GM18505 (cell line): ENCODE measurements at regions not wholly inside any gene's neighbourhood (a gene's known extent, or its start where the extent isn't known, plus 50 kb on each side); places are given as distances from the start of the nearest gene placed in this dataset.

Experiments used
- ATAC-seq: cut with Tn5 transposase; IDR thresholded peaks from one replicate; pipeline ENCODE4 v1.9.1; 2021; ENCODE audit not compliant: unreplicated experiment
- POLR2A ChIP-seq: IDR thresholded peaks from 4 replicates; pipeline ENCODE4 v1.6.1; 2011; ENCODE audit warnings: borderline replicate concordance; ENCODE audit not compliant: insufficient read depth, insufficient read length; ENCODE audit errors: extremely low read depth

DNA sequence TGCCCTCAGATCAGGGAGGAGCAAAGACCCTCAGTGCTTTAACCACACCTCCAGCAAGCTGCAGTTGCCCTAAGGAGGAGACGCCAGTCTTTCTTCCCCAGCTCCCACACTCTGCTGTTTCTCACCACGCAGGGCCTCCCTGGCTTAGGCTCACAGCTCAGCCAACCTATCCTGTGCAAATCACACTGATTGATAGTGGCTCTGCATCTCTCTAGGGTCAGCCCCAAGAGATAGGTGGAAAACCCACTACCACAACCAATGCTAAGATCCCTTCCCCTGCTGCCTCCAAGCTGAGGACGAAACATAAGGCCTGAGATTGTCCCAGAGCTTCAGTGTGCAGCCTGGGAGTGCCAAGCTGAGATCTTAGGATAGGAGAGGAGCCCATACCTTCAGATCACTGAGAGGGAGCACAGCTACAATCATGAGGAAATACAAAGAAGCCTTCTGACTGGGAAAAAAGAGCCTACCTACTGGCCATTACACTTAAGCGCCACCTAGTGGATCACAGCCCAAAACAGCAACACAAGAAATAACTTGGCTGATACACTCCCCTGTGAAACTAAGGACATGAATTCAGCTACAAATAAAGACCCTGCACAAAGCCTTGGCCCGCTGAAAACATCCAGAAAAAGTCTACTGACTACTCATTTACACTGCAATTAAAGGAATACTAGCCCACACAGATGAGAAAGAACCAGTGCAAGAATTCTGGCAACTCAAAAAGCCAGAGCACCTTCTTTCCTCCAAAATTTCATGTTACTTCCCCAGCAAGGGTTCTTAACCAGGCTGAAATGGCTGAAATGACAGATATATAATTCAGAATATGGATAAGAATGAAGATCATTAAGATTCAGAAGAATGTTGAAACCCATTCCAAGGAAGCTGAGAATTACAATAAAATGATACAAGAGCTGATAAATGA, 271.5 kb upstream of the DCBLD2 start:
- no peak for TF ChIP-seq POLR2A
- peak; percentile 74 for ATAC-seq

DNA sequence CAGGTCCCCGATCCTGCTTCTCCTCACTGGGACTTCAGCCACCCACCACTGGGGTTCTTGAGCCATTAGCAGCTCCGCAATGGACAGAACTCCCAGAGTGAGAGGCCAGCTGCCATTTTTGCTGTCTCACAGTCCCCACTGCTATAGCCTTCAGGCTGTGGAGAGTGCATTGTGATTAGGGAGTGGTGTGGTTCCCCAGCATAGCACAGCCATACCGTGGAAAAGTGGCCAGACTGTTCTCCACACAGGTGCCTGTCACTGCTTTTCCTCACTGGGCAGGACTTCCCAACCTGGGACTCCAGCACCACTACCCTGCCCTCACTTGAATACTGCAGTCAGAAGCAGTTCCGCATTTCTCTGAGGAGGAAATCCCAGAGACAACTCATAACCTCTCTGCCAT, 270.3 kb upstream of the DCBLD2 start:
- ATAC-seq: no peak
- no peak for TF ChIP-seq POLR2A

DNA sequence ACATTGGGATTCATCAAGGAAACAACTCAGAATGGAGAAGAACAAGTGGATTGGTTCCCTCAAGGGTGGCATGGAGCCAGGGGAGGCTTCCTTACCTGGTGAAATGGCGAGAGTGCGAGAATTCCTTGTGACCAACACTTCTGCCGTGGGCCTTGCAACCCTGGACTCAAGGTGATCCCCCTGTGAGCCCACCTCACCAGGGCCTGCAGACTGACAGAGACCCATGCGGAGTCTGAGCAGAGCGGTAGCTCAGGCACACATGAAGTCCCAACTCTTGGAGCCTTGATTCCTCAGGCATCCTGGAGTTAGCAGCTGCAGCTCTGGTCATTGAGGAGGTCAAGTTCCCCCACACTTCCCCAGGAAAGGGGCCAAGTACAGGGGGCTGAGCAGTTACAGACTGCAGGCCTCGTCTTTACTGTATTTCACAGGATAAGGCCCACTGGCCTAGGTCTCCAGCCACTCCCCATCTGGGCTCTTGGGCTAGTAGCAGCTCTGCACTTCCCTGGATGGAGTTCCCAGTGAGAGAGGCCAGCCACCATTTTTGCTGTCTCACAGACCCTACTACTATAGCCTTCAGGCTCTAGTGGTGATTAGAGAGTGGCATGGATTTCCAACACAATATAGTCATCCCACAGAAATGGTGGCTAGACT, 269.5 kb upstream of the DCBLD2 start:
- TF ChIP-seq POLR2A: no peak
- ATAC-seq: no peak

DNA sequence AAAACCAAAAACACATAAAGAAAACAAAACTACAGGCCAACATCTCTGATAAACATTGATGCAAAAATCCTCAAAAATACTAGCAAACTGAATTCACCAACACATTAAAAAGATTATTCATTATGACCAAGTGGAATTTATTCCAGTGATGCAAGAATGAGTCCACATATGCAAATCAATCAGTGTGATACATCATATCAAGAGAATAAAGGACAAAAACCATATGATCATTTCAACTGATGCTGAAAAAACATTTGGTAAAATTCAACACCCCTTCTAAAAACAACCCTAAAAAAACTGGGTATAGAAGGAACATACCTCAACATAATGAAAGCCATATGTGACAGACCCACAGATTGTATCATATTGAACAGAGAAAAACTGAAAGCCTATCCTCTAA, 265.6 kb upstream of the DCBLD2 start:
- TF ChIP-seq POLR2A: no peak
- ATAC-seq: no peak

DNA sequence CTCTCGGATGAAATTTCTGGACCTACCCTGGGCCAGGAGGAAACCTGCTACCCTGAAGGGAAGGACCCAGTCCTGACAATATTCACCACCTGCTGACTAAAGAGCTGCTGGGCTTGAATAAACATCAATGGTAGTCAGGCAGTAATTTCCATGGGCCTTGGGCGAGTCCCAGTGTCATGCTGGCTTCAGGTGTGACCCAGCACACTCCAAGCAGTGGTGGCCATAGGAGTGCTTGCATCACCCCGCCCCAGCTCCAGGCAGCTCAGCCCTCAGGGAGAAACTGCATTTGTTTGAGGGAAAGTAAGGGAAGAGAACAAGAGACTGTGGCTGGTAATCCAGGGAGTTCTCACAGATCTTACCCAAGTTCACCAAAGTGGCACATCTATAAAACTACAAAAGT, 261.8 kb upstream of the DCBLD2 start:
- ATAC-seq: no peak
- TF ChIP-seq POLR2A: no peak

DNA sequence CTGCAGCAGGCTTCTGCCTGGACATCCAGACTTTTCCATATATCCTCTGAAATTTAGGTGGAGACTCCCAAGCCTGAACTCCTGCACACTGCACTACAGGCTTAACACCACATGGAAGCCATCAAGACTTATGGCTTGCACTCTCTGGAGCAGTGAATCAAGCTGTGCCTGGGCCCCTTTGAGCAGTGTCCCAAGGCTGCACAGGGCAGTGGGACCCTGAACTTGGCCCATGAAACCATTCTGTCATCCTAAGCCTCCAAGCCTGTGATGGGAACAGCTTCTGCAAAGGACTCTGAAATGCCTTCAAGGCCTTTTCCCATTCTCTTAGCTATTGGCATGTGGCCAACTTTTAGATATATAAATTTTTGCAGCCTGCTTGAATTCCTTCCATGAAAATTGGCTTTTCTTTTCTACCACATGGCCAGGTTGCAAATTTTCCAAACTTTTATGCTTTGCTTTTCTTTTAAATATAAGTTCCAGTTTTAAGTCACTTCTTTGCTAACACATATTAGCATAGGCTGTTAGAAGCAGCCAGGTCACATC, 257.8 kb upstream of the DCBLD2 start:
- no peak for ATAC-seq
- no peak for TF ChIP-seq POLR2A

DNA sequence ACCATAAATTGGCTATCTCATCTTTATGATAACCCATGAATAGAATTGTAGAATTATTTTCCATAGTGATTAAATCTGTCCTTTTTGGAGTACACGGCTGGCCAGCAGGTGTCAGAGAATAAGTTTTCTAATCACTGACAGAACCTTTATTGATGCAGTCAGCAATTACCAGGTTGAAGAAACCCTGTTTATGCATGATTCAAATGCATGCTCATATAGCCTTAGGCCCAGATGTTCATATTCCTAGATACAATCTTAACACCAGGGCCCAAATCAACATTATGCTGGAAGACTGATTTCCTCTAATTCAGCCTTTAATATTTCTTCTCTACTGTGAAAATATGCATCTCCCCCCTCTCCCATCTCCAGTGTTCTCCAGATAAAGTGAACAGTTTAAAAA, 243.5 kb upstream of the DCBLD2 start:
- no peak for TF ChIP-seq POLR2A
- ATAC-seq: no peak

DNA sequence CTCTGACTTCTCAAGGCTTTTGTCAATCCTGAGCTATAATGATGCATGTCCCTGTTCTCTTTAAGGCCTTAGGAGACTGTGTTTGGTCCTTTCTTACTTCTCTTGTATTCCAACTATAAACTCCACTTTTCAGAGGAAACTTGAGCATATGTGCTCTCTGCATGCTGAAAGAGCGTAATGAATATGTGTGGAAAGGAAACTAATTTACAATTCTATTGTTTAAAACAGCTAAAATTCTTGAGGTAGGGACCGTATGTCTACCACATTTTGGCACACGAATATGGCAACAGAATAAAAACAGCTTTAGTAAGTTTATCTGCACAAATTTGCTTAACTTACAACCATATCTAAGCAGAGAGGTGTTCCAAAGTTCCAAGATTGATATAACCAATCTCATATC, 242.0 kb upstream of the DCBLD2 start:
- no peak for TF ChIP-seq POLR2A
- no peak for ATAC-seq

DNA sequence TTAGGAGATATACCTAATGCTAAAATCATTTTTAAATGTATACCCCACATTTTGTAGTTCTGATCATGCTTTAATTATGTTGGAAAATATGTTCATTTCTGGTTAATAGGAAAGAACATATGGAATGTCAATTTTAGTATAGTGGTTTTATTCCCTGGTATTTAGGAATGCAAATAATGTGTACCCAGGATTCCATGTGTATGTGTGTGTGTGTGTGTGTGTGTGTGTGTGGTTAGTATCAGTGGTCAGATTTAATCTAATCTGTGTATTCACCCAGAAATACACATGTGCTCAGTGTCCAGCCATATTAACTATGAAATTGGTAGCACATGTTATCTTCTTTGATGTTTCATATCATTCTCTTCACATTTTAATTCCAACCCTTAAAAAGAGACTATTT, 233.5 kb upstream of the DCBLD2 start:
- TF ChIP-seq POLR2A: no peak
- ATAC-seq: no peak

DNA sequence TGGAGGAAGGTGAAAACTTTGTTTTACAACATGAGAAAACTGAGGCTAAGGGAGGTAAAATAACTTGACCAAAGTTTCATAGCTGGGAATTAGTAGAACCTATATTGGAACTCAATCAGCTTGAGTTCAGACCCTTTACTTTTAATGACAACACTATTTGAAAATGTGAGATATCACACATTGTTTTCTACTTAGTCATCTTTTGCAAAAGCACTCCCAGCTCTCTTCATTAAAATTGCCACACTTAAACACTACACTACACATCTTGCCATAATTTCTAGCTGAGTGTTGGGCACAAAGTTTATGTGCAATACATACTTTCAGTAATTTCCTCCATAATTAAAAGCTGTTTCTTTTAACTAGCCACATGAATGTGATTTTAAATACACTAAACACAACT, 230.4 kb upstream of the DCBLD2 start:
- no peak for ATAC-seq
- no peak for TF ChIP-seq POLR2A

DNA sequence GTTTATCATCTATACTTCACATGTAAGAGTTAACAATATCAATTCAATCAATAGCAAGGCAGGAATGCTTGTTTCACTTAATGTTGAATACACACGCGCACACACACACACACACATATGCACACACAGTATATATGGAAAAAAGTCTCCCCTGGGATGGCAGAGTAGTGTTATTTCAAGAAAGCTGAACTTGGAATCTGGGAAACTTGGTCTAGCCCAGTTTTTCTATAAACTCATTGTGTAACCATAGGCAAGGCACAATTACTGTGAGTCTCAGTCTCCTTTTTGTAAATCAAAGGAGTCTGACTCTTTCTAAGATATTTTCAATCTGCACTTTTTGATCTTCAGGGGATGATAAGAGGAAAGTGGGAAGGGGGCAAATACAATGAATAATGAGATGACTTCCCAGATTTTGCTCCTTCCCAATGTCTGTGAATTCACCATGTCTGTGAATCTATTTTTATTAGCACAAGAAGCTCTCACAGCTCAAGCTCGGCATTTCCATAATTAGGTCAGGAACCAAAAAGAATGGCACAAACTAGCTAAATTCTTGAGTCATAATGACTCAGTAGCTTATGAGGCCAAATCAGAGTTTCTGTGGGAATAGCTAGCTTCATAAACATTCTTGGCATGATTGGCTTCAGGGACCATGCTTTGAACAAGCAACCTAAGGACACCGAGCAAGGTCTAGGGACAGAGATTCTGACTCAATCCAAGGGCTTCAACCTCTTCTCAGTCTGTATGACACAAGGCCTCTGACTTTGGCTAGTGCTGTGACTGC, 227.4 kb upstream of the DCBLD2 start:
- no peak for TF ChIP-seq POLR2A
- ATAC-seq: no peak

DNA sequence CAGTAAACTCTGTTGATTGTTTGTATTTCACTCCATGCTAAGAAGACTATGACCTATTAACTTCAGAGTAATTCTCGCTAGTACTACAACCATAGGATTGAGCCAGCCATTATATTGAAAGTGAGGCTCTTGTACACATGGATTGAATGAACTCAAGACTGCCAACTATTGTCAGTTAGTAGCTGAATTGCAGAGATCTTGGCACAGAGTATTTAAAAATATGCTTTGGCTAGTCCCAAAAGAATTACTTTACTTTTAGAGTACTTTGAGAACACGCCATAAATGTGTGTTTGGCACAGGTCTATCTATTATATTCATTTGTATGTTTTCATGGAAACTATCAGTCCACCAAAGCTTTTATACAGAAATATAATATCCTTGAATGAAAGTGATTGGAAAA, 226.7 kb upstream of the DCBLD2 start:
- ATAC-seq: no peak
- TF ChIP-seq POLR2A: no peak

DNA sequence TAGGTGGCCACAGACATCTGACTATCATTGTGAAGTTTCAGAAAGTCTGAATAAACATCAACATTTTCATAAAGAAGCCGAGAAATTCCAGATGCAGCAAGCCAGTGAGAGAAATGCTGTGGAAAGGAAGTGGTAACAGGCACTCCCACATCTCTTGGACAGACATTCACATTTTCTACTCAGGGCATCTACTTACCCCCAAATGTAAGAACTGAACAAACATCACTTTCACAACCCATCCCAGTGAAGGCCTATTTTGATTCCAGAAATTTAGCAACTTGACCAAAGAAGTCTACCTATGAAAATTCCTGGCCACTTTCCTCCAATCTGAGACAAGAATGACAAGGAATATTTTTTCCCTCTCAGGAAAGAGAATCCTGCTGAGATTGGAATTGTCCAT, 224.8 kb upstream of the DCBLD2 start:
- ATAC-seq: no peak
- no peak for TF ChIP-seq POLR2A
